Nephron (organoid): ENCODE measurements at regions not wholly inside any gene's neighbourhood (a gene's known extent, or its start where the extent isn't known, plus 50 kb on each side); places are given as distances from the start of the nearest gene placed in this dataset.
A peak's percentile ranks its signal among the peaks of the same experiment; 100 is the strongest.

Experiments used
- H3K27ac Mint-ChIP-seq, 3 experiments: 2 replicates each; pipeline ENCODE4 v1.8.0; 2020; ENCODE audit warnings: mixed read lengths in 3 of 3, mild to moderate bottlenecking in 2 of 3, moderate library complexity in 1 of 3
- H3K27me3 Mint-ChIP-seq: 2 replicates; pipeline ENCODE4 v1.8.0; 2021; ENCODE audit warnings: low read depth, mild to moderate bottlenecking, moderate library complexity, mixed read lengths
- H3K36me3 Mint-ChIP-seq: 2 replicates; pipeline ENCODE4 v1.8.0; 2020; ENCODE audit warnings: low read depth, mixed read lengths
- H3K4me1 Mint-ChIP-seq: 2 replicates; pipeline ENCODE4 v1.8.0; 2020; ENCODE audit warnings: mixed read lengths
- H3K4me3 Mint-ChIP-seq, 3 experiments: 2 replicates each; pipeline ENCODE4 v1.8.0; 2020; ENCODE audit warnings: mild to moderate bottlenecking in 3 of 3, mixed read lengths in 3 of 3, moderate library complexity in 2 of 3
- H3K9me3 Mint-ChIP-seq: 2 replicates; pipeline ENCODE4 v1.8.0; 2020; ENCODE audit warnings: mixed read lengths
- CTCF ChIP-seq, 3 experiments: fragments of 200-600 bp; sonication (generic); IDR thresholded peaks; one replicate each; pipeline ENCODE4 v1.5.0; 2021; ENCODE audit warnings: antibody characterized with exemption in 3 of 3; ENCODE audit not compliant: unreplicated experiment in 3 of 3

GRCh38 chr3:194875581-194876402, 190.1 kb downstream of the FAM43A start:
- H3K27me3 Mint-ChIP-seq, result peaks cover 11% of the 10 kb centered on the region
- peak overlapping the region in 2 of 3 experiments; percentile 11 to 73 for H3K27ac Mint-ChIP-seq
- no peak for TF ChIP-seq CTCF (IDR thresholded peaks at IDR 0.05; ENCODE audit: unreplicated experiment in 3 of 3)
- no peaks in the 10 kb centered on the region for H3K36me3 Mint-ChIP-seq
- H3K9me3 Mint-ChIP-seq, result no peaks in the 10 kb centered on the region
- peaks cover 68% of the 10 kb centered on the region for H3K4me1 Mint-ChIP-seq
- no peak overlapping the region for H3K4me3 Mint-ChIP-seq

DNA sequence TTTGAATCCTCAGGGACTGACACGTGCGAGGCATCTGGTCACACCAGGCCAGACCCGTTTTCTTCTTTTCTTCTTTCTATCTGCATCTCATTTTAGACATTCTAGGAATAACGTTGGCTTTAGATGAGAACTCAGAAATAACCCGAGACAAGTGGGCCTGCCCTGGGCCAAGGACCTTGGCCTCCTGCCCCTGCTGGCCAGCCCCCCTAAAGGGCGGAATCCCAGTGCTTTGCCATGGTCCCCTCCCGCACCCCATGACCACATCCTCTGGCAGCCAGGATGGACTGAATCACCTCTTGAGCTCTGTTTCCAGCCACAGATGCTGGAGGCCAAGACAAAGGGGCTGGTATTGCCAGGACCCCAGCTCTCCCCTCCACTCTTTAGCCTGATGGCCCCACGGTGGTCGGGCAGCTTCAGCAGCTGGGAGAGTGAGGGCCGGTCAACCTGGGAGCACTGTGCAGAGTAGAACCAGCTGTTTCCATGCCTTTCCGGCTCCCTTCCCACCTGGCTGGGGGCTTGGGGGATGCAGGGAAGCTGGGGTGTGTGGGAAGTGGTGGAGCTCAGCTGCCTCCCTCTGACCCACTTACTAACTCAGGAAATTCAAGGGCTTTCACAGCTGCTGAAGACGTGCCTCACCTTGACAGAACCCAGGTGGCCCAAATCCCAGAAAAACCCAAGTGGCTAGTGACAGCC, 190.9 kb downstream of the FAM43A start:
- Mint-ChIP-seq H3K27ac (peak overlapping the region; percentile 49 to 74 (median 49)), H3K4me3 (no peak overlapping the region), H3K4me1 (peaks cover 68% of the 10 kb centered on the region), H3K36me3 (no peaks in the 10 kb centered on the region), H3K27me3 (peaks cover 5% of the 10 kb centered on the region), H3K9me3 (no peaks in the 10 kb centered on the region)
- no peak for TF ChIP-seq CTCF (IDR thresholded peaks at IDR 0.05; ENCODE audit: unreplicated experiment in 3 of 3)

GRCh38 chr3:194877291-194878119, 191.8 kb downstream of the FAM43A start:
- Mint-ChIP-seq H3K4me3 (no peak overlapping the region), H3K27ac (peak overlapping the region; percentile 49 to 74 (median 49)), H3K9me3 (peaks cover 4% of the 10 kb centered on the region)

GRCh38 chr3:194879126-194879877, 193.6 kb downstream of the FAM43A start:
- no peak for TF ChIP-seq CTCF (IDR thresholded peaks at IDR 0.05; ENCODE audit: unreplicated experiment in 3 of 3)
- Mint-ChIP-seq H3K27ac (peak overlapping the region; percentile 12 to 76 (median 66)), H3K36me3 (peaks cover 5% of the 10 kb centered on the region), H3K4me1 (peaks cover 56% of the 10 kb centered on the region), H3K27me3 (peaks cover 10% of the 10 kb centered on the region), H3K9me3 (peaks cover 10% of the 10 kb centered on the region), H3K4me3 (no peak overlapping the region)

More at GRCh38 chr3:194877291-194878119, 191.8 kb downstream of the FAM43A start:
- no peak for TF ChIP-seq CTCF (IDR thresholded peaks at IDR 0.05; ENCODE audit: unreplicated experiment in 3 of 3)
- H3K36me3 Mint-ChIP-seq, result no peaks in the 10 kb centered on the region
- H3K27me3 Mint-ChIP-seq, result peaks cover 5% of the 10 kb centered on the region
- H3K4me1 Mint-ChIP-seq, result peaks cover 63% of the 10 kb centered on the region
